ENCODE measurements at regions not wholly inside any gene's neighbourhood (a gene's known extent, or its start where the extent isn't known, plus 50 kb on each side); places are given as distances from the start of the nearest gene placed in this dataset.

GRCh38 chr13:74398599-74398998 is 264.4 kb upstream of the KLF12 start:
- Histone ChIP-seq H3K27ac (ENCODE audit: control insufficient read depth, insufficient read depth, low read length) (no peak overlapping the region), H4K20me1 (ENCODE audit: control insufficient read depth, extremely low read depth, insufficient read depth, low read length) (no peaks in the 10 kb centered on the region), H3K4me3 (ENCODE audit: control insufficient read depth in 2 of 3, extremely low read depth in 1 of 3, insufficient read depth in 2 of 3, low read depth in 1 of 3, low read length in 3 of 3) (no peak overlapping the region), H3K4me1 (ENCODE audit: control insufficient read depth, extremely low read depth, insufficient read depth, low read length) (no peaks in the 10 kb centered on the region), H3K4me2 (ENCODE audit: control insufficient read depth, extremely low read depth, insufficient read depth, low read depth, low read length) (no peak overlapping the region), H2AFZ (ENCODE audit: control insufficient read depth, low read length) (no peak overlapping the region), H3K36me3 (ENCODE audit: control insufficient read depth in 2 of 2, extremely low read depth in 1 of 2, insufficient read depth in 2 of 2, low read length in 2 of 2) (no peaks in the 10 kb centered on the region), H3K9ac (ENCODE audit: control insufficient read depth, extremely low read depth, insufficient read depth, low read length) (no peak overlapping the region), H3K27me3 (ENCODE audit: control insufficient read depth, extremely low read depth, insufficient read depth, low read length) (no peaks in the 10 kb centered on the region), H3K79me2 (ENCODE audit: control insufficient read depth, insufficient read depth, low read length) (no peaks in the 10 kb centered on the region), H3K9me3 (ENCODE audit: control insufficient read depth, low read depth, low read length) (no peaks in the 10 kb centered on the region), H3K9me1 (ENCODE audit: control insufficient read depth, extremely low read depth, insufficient read depth, low read length) (no peaks in the 10 kb centered on the region)
- FAIRE-seq (no peak), DNase-seq (ENCODE audit: low read depth, low spot score) (no peak)
- dilution Hi-C loops (cut with MboI; ENCODE audit: extremely low pct_ligation_motif_present, low sequenced_read_pairs): no loop called here
- TF ChIP-seq EZH2 (IDR thresholded peaks at IDR 0.05; ENCODE audit: low read length) (no peak), CTCF (optimal IDR thresholded peaks at IDR 0.05 in 1 of 3, IDR thresholded peaks at IDR 0.05 in 1 of 3, conservative IDR thresholded peaks at IDR 0.05 in 1 of 3; ENCODE audit: extremely low read depth in 1 of 3, insufficient read depth in 2 of 3, low read length in 3 of 3) (no peak)

- no peak for FAIRE-seq
- dilution Hi-C loops (cut with MboI; ENCODE audit: extremely low pct_ligation_motif_present, low sequenced_read_pairs): no loop called here
Measured at GRCh38 chr13:74389056-74389455, 254.9 kb upstream of the KLF12 start.

More at GRCh38 chr13:74389056-74389455, 254.9 kb upstream of the KLF12 start:
- H3K36me3 ChIP-seq (ENCODE audit: control insufficient read depth in 2 of 2, extremely low read depth in 1 of 2, insufficient read depth in 2 of 2, low read length in 2 of 2): no peaks in the 10 kb centered on the region
- no peaks in the 10 kb centered on the region for H4K20me1 ChIP-seq (ENCODE audit: control insufficient read depth, extremely low read depth, insufficient read depth, low read length)
- no peak for DNase-seq (ENCODE audit: low read depth, low spot score)
- H3K9me1 ChIP-seq (ENCODE audit: control insufficient read depth, extremely low read depth, insufficient read depth, low read length): no peaks in the 10 kb centered on the region
- no peaks in the 10 kb centered on the region for H3K9me3 ChIP-seq (ENCODE audit: control insufficient read depth, low read depth, low read length)
- no peaks in the 10 kb centered on the region for H3K4me1 ChIP-seq (ENCODE audit: control insufficient read depth, extremely low read depth, insufficient read depth, low read length)
- no peak overlapping the region for H3K4me3 ChIP-seq (ENCODE audit: control insufficient read depth in 2 of 3, extremely low read depth in 1 of 3, insufficient read depth in 2 of 3, low read depth in 1 of 3, low read length in 3 of 3)
- no peak overlapping the region for H3K27ac ChIP-seq (ENCODE audit: control insufficient read depth, insufficient read depth, low read length)
- H3K9ac ChIP-seq (ENCODE audit: control insufficient read depth, extremely low read depth, insufficient read depth, low read length): no peak overlapping the region
- no peak overlapping the region for H2AFZ ChIP-seq (ENCODE audit: control insufficient read depth, low read length)
- no peaks in the 10 kb centered on the region for H3K79me2 ChIP-seq (ENCODE audit: control insufficient read depth, insufficient read depth, low read length)
- H3K4me2 ChIP-seq (ENCODE audit: control insufficient read depth, extremely low read depth, insufficient read depth, low read depth, low read length): no peak overlapping the region
- TF ChIP-seq EZH2 (IDR thresholded peaks at IDR 0.05; ENCODE audit: low read length) (no peak), CTCF (optimal IDR thresholded peaks at IDR 0.05 in 1 of 3, IDR thresholded peaks at IDR 0.05 in 1 of 3, conservative IDR thresholded peaks at IDR 0.05 in 1 of 3; ENCODE audit: extremely low read depth in 1 of 3, insufficient read depth in 2 of 3, low read length in 3 of 3) (no peak)
- no peaks in the 10 kb centered on the region for H3K27me3 ChIP-seq (ENCODE audit: control insufficient read depth, extremely low read depth, insufficient read depth, low read length)
